HEK293 (cell line): ENCODE measurements at regions not wholly inside any gene's neighbourhood (a gene's known extent, or its start where the extent isn't known, plus 50 kb on each side); places are given as distances from the start of the nearest gene placed in this dataset.
A peak's percentile ranks its signal among the peaks of the same experiment; 100 is the strongest.

Source experiments
- CTCF ChIA-PET: fragments of 350-600 bp; formaldehyde crosslinking; extraction: SDS; loops from one replicate; lab custom pipeline; 2021; ENCODE audit warnings: antibody characterized with exemption; lab: Yijun Ruan, JAX
- POLR2A ChIA-PET: fragments of 300-600 bp; formaldehyde crosslinking; extraction: SDS; loops from one replicate; lab custom pipeline; 2020; ENCODE audit warnings: antibody characterized with exemption, inconsistent platforms; lab: Yijun Ruan, JAX
- H3K27ac ChIP-seq: fragments of 200-500 bp; sonication (Bioruptor generic); 2 replicates; pipeline ENCODE4 v1.5.1; 2014; ENCODE audit warnings: low read depth, low read length, control low read depth, inconsistent platforms; ENCODE audit errors: extremely low read depth
- H3K36me3 ChIP-seq, 2 experiments: fragments of 200-500 bp in 1 of 2; sonication (Bioruptor generic) in 1 of 2; 1 replicate in 1 of 2; 2 replicates in 1 of 2; pipeline ENCODE4 v1.5.1; 2014 to 2017; ENCODE audit warnings: inconsistent platforms in 2 of 2, low read length in 2 of 2; ENCODE audit not compliant: control insufficient read depth in 2 of 2, insufficient read depth in 1 of 2
- H3K4me1 ChIP-seq: fragments of 200-500 bp; sonication (Bioruptor generic); 2 replicates; pipeline ENCODE4 v1.5.1; 2014; ENCODE audit warnings: mild to moderate bottlenecking, low read length, inconsistent platforms; ENCODE audit not compliant: control insufficient read depth, insufficient read depth
- H3K4me3 ChIP-seq: 2 replicates; pipeline ENCODE4 v1.5.1; 2011; ENCODE audit warnings: low read depth, mild to moderate bottlenecking, control low read depth, low read length, moderate library complexity
- H3K9me3 ChIP-seq: fragments of 200-500 bp; sonication (Bioruptor generic); 2 replicates; pipeline ENCODE4 v1.5.1; 2014; ENCODE audit warnings: low read depth, low read length, inconsistent platforms; ENCODE audit not compliant: control insufficient read depth, insufficient read depth
- GLI2 ChIP-seq: fragments of 450-650 bp; formaldehyde crosslinking; IDR thresholded peaks from 2 replicates; pipeline ENCODE4; 2017; ENCODE audit warnings: missing biosample characterization, missing genetic modification characterization, low read depth, borderline replicate concordance
- HOXD13 ChIP-seq: sonication (generic); formaldehyde crosslinking; IDR thresholded peaks from 2 replicates; pipeline ENCODE4 v1.8.0; 2022; ENCODE audit warnings: missing genetic modification reagents, borderline replicate concordance
- PBX3 ChIP-seq: sonication (generic); formaldehyde crosslinking; IDR thresholded peaks from 2 replicates; pipeline ENCODE4 v1.8.1; 2022; ENCODE audit warnings: mild to moderate bottlenecking, moderate library complexity, missing genetic modification reagents
- REST ChIP-seq: fragments of 450-650 bp; formaldehyde crosslinking; IDR thresholded peaks from 2 replicates; pipeline ENCODE4 v1.5.1; 2016; ENCODE audit warnings: missing biosample characterization, missing genetic modification characterization
- TRIM28 ChIP-seq: IDR thresholded peaks from 2 replicates; pipeline ENCODE4 v1.6.1; 2011; ENCODE audit warnings: low read length, control low read depth, borderline replicate concordance
- ZBTB26 ChIP-seq: fragments of 450-650 bp; formaldehyde crosslinking; optimal IDR thresholded peaks from 2 replicates; pipeline ENCODE3; 2016; ENCODE audit warnings: missing biosample characterization, mild to moderate bottlenecking, missing genetic modification characterization
- ZBTB7A ChIP-seq: fragments of 450-650 bp; formaldehyde crosslinking; IDR thresholded peaks from 2 replicates; pipeline ENCODE4 v1.5.1; 2016; ENCODE audit warnings: low read depth, missing biosample characterization, missing genetic modification characterization
- ZBTB8A ChIP-seq: fragments of 450-650 bp; formaldehyde crosslinking; IDR thresholded peaks from 2 replicates; pipeline ENCODE4 v1.5.1; 2016; ENCODE audit warnings: missing biosample characterization, missing genetic modification characterization
- ZFHX2 ChIP-seq: fragments of 450-650 bp; formaldehyde crosslinking; conservative IDR thresholded peaks from 2 replicates; pipeline ENCODE4 v1.5.1; 2016; ENCODE audit warnings: missing biosample characterization, missing genetic modification characterization
- ZFP3 ChIP-seq: fragments of 450-650 bp; formaldehyde crosslinking; IDR thresholded peaks from 2 replicates; pipeline ENCODE4 v1.5.1; 2016; ENCODE audit warnings: low read depth, missing biosample characterization, missing genetic modification characterization
- ZIC2 ChIP-seq: fragments of 450-650 bp; formaldehyde crosslinking; IDR thresholded peaks from 2 replicates; pipeline ENCODE4 v1.5.1; 2016; ENCODE audit warnings: missing biosample characterization, missing genetic modification characterization
- ZNF19 ChIP-seq: fragments of 450-650 bp; formaldehyde crosslinking; IDR thresholded peaks from 2 replicates; pipeline ENCODE4; 2016; ENCODE audit warnings: missing biosample characterization, missing genetic modification characterization, low read depth
- ZNF24 ChIP-seq: fragments of 450-650 bp; formaldehyde crosslinking; IDR thresholded peaks from 2 replicates; pipeline ENCODE4 v1.5.1; 2016; ENCODE audit warnings: missing biosample characterization, missing genetic modification characterization
- ZNF266 ChIP-seq: fragments of 450-650 bp; formaldehyde crosslinking; IDR thresholded peaks from 2 replicates; pipeline ENCODE4 v1.5.1; 2016; ENCODE audit warnings: missing biosample characterization, missing genetic modification characterization, low read depth
- ZNF274 ChIP-seq, 2 experiments: fragments of 200-500 bp in 1 of 2; fragments of 450-650 bp in 1 of 2; sonication (Bioruptor generic) in 1 of 2; formaldehyde crosslinking in 1 of 2; IDR thresholded peaks; 2 replicates each; pipeline versions ENCODE4 v1.5.1 to v1.6.1; 2014 to 2016; ENCODE audit warnings: borderline replicate concordance in 1 of 2, inconsistent platforms in 1 of 2, low read length in 1 of 2, missing biosample characterization in 1 of 2, missing genetic modification characterization in 1 of 2
- ZNF324 ChIP-seq: fragments of 450-650 bp; formaldehyde crosslinking; IDR thresholded peaks from 2 replicates; pipeline ENCODE4 v1.5.1; 2016; ENCODE audit warnings: missing biosample characterization, missing genetic modification characterization
- ZNF404 ChIP-seq: fragments of 450-650 bp; formaldehyde crosslinking; IDR thresholded peaks from 2 replicates; pipeline ENCODE4 v1.5.1; 2017; ENCODE audit warnings: missing biosample characterization, missing genetic modification characterization
- ZNF423 ChIP-seq: fragments of 450-650 bp; formaldehyde crosslinking; IDR thresholded peaks from 2 replicates; pipeline ENCODE4 v1.5.1; 2016; ENCODE audit warnings: missing biosample characterization, missing genetic modification characterization
- ZNF548 ChIP-seq: fragments of 450-650 bp; formaldehyde crosslinking; IDR thresholded peaks from 2 replicates; pipeline ENCODE4 v1.5.1; 2016; ENCODE audit warnings: missing biosample characterization, missing genetic modification characterization
- ZNF549 ChIP-seq: fragments of 450-650 bp; IDR thresholded peaks from 2 replicates; pipeline ENCODE4 v1.5.1; 2018; ENCODE audit warnings: missing biosample characterization, missing genetic modification characterization, mild to moderate bottlenecking, inconsistent platforms, moderate library complexity
- ZNF623 ChIP-seq: fragments of 450-650 bp; formaldehyde crosslinking; IDR thresholded peaks from 2 replicates; pipeline ENCODE4 v1.5.1; 2016; ENCODE audit warnings: missing biosample characterization, missing genetic modification characterization
- ZNF664 ChIP-seq: fragments of 450-650 bp; formaldehyde crosslinking; IDR thresholded peaks from 2 replicates; pipeline ENCODE4 v1.5.1; 2016; ENCODE audit warnings: missing biosample characterization, missing genetic modification characterization
- ZNF701 ChIP-seq: fragments of 450-650 bp; formaldehyde crosslinking; IDR thresholded peaks from 2 replicates; pipeline ENCODE4 v1.5.1; 2016; ENCODE audit warnings: missing biosample characterization, missing genetic modification characterization
- ZNF768 ChIP-seq: fragments of 450-650 bp; formaldehyde crosslinking; IDR thresholded peaks from 2 replicates; pipeline ENCODE4 v1.5.1; 2018; ENCODE audit warnings: missing biosample characterization, mild to moderate bottlenecking, missing genetic modification characterization
- ZNF837 ChIP-seq: fragments of 450-650 bp; formaldehyde crosslinking; IDR thresholded peaks from 2 replicates; pipeline ENCODE4 v1.5.1; 2016; ENCODE audit warnings: missing biosample characterization, missing genetic modification characterization

- no peak overlapping the region for H3K27ac ChIP-seq
- POLR2A ChIA-PET = no interaction called here
- no peaks in the 10 kb centered on the region for H3K36me3 ChIP-seq
- H3K4me3 ChIP-seq = no peak overlapping the region
- TF ChIP-seq ZBTB7A (tag by site-specific recombination) (no peak), ZNF837 (tag by site-specific recombination) (no peak), ZIC2 (0 out of 2 replicates have a peak, but pooled peaks have one; percentile 13)
- H3K9me3 ChIP-seq = no peaks in the 10 kb centered on the region
- CTCF ChIA-PET = interaction anchor here (1.0 to 1.5 kb wide), 4 partner anchors 10 to 471 kb away, joined by 3 to 7 read pairs (median 4); no protein-coding TSS in a partner anchor
- H3K4me1 ChIP-seq = no peaks in the 10 kb centered on the region
These were observed 171.1 kb upstream of the NAV2 start for GRCh38 chr11:19541521-19542049.

- Histone ChIP-seq H3K4me3 (no peak overlapping the region), H3K27ac (no peak overlapping the region), H3K36me3 (no peaks in the 10 kb centered on the region), H3K4me1 (no peaks in the 10 kb centered on the region), H3K9me3 (no peaks in the 10 kb centered on the region)
- ChIA-PET CTCF (interaction anchor here (1.1 to 1.6 kb wide), 3 partner anchors 13 to 469 kb away, joined by 3 to 8 read pairs (median 4); no protein-coding TSS in a partner anchor), POLR2A (no interaction called here)
- TF ChIP-seq ZNF19 = no peak
- no peak for TF ChIP-seq ZFP3 (tag by site-specific recombination)
- TF ChIP-seq GLI2 = no peak
- no peak for TF ChIP-seq ZFHX2 (tag by site-specific recombination)
- no peak for TF ChIP-seq ZNF664
- no peak for TF ChIP-seq ZNF768 (tag by site-specific recombination)
- no peak for TF ChIP-seq ZBTB26 (tag by site-specific recombination)
- no peak for TF ChIP-seq ZNF404 (tag by site-specific recombination)
- no peak for TF ChIP-seq REST (tag by site-specific recombination)
- TF ChIP-seq ZNF324 (tag by site-specific recombination) = no peak
These were observed 172.8 kb upstream of the NAV2 start for GRCh38 chr11:19539861-19540260.

- Histone ChIP-seq H3K9me3 (no peaks in the 10 kb centered on the region), H3K27ac (no peak overlapping the region), H3K4me1 (no peaks in the 10 kb centered on the region), H3K4me3 (no peak overlapping the region), H3K36me3 (no peaks in the 10 kb centered on the region)
- no peak for TF ChIP-seq PBX3 (CRISPR knock-in tag)
- no peak for TF ChIP-seq ZNF549 (tag by site-specific recombination)
- TF ChIP-seq ZNF423 (tag by site-specific recombination) = no peak
- no peak for TF ChIP-seq ZNF701 (tag by site-specific recombination)
- no peak for TF ChIP-seq ZNF768 (tag by site-specific recombination)
- TF ChIP-seq ZNF548 (tag by site-specific recombination) = no peak
- no peak for TF ChIP-seq ZNF274 (IDR thresholded peaks at IDR 0.05; ENCODE audit: low read length)
- no peak for TF ChIP-seq ZNF274 (tag by site-specific recombination; IDR thresholded peaks at IDR 0.05; ENCODE audit: borderline replicate concordance)
- TF ChIP-seq ZBTB8A = no peak
- TF ChIP-seq ZNF24 (tag by site-specific recombination) = no peak
- no peak for TF ChIP-seq ZNF266 (tag by site-specific recombination)
- TF ChIP-seq HOXD13 (CRISPR knock-in tag) = no peak
- no peak for TF ChIP-seq ZNF623 (tag by site-specific recombination)
- TF ChIP-seq TRIM28 = no peak
- POLR2A ChIA-PET = no interaction called here
- CTCF ChIA-PET = interaction anchor here (0.6 kb wide), 1 partner anchor 16 kb away, joined by 4 read pairs; no protein-coding TSS in a partner anchor
These were observed 174.7 kb upstream of the NAV2 start for GRCh38 chr11:19537803-19538453.
